ENCODE measurements at regions not wholly inside any gene's neighbourhood (a gene's known extent, or its start where the extent isn't known, plus 50 kb on each side); places are given as distances from the start of the nearest gene placed in this dataset.

- no peak for DNase-seq
Measured at GRCh38 chr11:10920875-10921274, 63.0 kb upstream of the ZBED5 start.

DNA sequence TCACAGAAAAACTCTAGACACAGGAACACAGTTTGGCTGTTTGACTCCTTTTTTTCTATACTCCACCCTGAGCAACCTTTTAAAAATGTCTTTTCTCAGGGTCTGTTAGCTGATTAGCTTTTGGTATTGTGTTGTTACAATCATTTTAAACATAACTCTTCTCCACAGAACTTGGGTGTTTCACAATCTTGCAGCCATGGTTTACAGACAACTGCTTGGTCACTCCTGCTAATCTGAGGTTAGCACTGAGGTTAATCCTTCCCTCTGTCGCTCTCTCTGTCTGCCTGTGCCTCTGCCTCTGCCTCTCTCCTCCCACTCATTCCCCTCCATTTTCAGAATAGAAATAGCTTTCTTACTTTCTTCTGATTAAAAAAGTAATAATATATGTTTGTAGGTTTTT is 62.4 kb upstream of the ZBED5 start:
- DNase-seq: no peak

GRCh38 chr11:10918698-10919097 is 60.8 kb upstream of the ZBED5 start:
- no peak for DNase-seq

GRCh38 chr11:10918275-10918674 is 60.4 kb upstream of the ZBED5 start:
- DNase-seq: no peak

DNA sequence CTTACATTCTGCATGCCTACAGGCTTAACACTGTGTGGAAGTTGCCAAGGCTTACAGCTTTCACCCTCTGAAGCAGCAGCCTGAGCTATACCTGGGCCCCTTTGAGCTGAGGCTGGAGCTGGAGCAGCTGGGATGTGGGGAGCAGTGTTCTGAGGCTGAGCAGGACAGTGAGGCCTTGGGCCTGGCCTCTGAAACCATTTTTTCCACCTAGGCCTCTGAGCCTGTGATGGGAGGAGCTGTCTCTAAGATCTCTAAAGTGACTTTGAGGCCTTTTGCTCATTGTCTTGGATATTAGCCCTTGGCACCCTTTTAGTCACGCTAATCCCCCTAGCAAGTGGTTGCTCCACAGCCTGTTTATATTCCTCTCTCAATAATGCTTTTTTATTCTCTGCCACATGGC is 59.9 kb upstream of the ZBED5 start:
- no peak for DNase-seq

- no peak for DNase-seq
Measured at GRCh38 chr11:10916665-10917064, 58.8 kb upstream of the ZBED5 start.

- DNase-seq: no peak
Measured at GRCh38 chr11:10914050-10914449, 56.2 kb upstream of the ZBED5 start.

GRCh38 chr11:10913075-10913474 is 55.2 kb upstream of the ZBED5 start:
- no peak for DNase-seq

GRCh38 chr11:10911907-10912306 is 54.1 kb upstream of the ZBED5 start:
- DNase-seq: no peak

GRCh38 chr11:10909141-10909883 is 51.5 kb upstream of the ZBED5 start:
- DNase-seq: no peak

DNA sequence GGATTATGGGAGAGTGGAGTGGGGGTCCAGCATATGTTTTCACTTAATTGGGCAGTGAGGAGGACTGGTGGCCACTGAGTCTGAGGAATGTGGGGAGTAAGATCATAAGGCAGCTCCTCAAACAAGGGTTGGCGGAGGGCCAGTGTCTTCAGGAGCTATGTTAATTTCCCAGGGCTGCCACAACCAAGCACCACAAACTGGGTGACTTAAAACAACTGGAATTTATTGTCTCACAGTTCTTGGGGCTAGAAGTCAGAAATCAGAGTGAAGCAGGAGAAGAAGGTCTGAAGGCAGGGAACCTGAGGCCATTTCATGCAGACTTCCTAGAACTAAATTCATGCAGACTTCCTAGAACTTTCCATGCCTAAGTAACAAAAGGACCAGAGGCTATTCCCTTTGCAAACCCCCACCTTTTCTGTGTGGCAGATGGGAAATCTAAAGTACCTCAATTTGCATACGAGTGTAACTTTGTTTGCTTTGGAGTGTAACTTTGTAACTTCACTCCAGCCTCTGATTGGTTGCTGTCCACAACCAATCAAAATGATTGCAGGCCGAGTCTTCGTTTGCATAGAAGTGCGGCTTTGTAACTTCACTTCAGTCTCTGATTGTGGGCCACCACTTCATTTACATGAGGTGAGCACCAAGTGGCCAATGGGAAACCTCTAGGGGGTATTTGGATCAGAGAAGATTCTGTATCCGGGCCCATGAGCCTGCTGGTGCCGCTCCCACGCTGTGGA is 50.5 kb upstream of the ZBED5 start:
- DNase-seq: no peak

Measured in NCI-H187 treated with DMSO at 0.1 percent for 48 hours (cell line).